ENCODE measurements at regions not wholly inside any gene's neighbourhood (a gene's known extent, or its start where the extent isn't known, plus 50 kb on each side); places are given as distances from the start of the nearest gene placed in this dataset.

DNA sequence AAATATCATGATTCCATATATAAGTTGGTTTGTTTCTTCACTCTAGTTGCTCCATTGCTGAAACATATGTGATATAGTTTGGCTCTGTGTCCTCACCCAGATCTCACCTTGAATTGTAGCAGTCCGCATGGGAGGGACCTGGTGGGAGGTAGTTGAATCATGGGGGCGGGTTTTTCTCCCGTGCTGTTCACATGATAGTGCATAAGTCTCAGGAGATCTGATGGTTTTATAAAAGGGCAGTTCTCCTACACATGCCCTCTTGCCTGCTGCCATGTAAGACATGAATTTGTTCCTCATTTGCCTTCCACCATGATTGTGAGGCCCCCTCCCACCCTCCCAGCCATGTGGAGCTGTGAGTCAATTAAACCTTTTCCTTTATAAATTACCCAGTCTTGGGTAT is 915.5 kb downstream of the KCNJ2 start:
- no peak for DNase-seq (ENCODE audit: low spot score)
- TF ChIP-seq, protein P1, sequence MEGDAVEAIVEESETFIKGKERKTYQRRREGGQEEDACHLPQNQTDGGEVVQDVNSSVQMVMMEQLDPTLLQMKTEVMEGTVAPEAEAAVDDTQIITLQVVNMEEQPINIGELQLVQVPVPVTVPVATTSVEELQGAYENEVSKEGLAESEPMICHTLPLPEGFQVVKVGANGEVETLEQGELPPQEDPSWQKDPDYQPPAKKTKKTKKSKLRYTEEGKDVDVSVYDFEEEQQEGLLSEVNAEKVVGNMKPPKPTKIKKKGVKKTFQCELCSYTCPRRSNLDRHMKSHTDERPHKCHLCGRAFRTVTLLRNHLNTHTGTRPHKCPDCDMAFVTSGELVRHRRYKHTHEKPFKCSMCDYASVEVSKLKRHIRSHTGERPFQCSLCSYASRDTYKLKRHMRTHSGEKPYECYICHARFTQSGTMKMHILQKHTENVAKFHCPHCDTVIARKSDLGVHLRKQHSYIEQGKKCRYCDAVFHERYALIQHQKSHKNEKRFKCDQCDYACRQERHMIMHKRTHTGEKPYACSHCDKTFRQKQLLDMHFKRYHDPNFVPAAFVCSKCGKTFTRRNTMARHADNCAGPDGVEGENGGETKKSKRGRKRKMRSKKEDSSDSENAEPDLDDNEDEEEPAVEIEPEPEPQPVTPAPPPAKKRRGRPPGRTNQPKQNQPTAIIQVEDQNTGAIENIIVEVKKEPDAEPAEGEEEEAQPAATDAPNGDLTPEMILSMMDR (IDR thresholded peaks at IDR 0.05): no peak
- TF ChIP-seq POLR2AphosphoS5 (IDR thresholded peaks at IDR 0.05) (no peak), POLR2A (IDR thresholded peaks at IDR 0.05) (no peak)
- no peaks in the 10 kb centered on the region for H3K27me3 ChIP-seq (replicated peaks; ENCODE audit: insufficient read depth)
- intact Hi-C loops (cut with DNase I): no loop called here
- H3K9me3 ChIP-seq: no peaks in the 10 kb centered on the region
- H3K4me3 ChIP-seq: no peak overlapping the region
- H3K4me1 ChIP-seq (replicated peaks): no peaks in the 10 kb centered on the region
- H3K27ac ChIP-seq: no peak overlapping the region
- WGBS: 91% methylated on average over 3 of the region's 3 CpGs
- H3K36me3 ChIP-seq: no peaks in the 10 kb centered on the region

DNA sequence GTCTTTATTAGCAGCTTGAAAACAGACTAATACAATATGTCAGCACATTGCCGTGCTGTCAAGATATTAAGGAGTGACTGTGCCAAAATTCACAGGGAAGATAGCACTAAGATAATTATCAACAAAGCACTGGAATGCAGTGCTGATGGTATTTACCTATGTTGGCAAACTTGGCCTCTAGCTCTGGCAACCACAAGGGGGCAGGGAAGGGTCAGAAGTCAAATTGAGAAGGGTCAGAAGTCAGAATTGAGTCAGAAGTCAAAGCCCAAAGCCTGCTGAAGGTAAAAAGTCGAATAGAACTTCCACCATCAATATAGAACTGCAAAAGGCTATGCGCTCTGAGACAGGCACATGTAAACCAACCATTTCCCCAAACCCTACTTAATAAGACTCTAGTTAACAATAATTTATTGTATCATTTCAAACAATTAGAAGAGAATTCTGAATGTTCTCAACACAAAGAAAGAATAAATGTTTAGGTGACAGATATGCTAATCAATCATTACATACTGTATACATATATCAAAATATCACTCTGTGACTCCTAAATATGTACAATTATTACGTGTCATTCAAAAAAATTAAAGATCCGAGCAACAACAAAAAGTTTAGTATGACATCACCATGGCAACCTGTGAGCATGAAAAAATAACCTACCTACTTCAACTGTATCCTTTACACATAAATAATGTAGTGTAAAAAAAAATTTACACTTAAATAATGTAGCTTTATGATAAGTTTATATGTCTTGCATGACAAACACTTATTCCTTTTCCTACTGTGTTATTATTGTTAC is 916.1 kb downstream of the KCNJ2 start:
- intact Hi-C loops (cut with DNase I): no loop called here
- DNase-seq (ENCODE audit: low spot score): no peak

DNA sequence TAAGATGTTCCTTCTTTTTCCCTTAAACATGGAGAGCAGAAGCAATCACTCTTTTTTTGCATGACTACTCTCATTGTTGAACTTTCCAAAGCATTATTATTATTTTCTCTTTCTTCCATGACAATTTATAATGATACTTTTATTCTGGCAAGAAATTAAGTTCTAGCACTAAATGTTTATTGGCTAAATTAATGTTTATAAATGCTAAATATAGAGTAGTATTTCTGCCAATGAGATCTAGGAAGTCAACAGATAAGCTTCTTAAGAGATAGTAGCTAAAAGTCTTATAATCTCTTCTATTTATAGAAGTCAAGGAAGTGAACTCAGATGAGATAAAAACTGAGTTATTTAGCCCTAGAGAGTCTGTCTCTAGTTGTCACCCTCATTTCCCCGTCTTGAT is 920.1 kb downstream of the KCNJ2 start:
- no peak overlapping the region for H3K27ac ChIP-seq
- H3K9me3 ChIP-seq: no peaks in the 10 kb centered on the region
- WGBS: 35% methylated on average over 1 of the region's 1 CpG
- intact Hi-C loops (cut with DNase I): no loop called here
- TF ChIP-seq POLR2AphosphoS5 (IDR thresholded peaks at IDR 0.05) (no peak), POLR2A (IDR thresholded peaks at IDR 0.05) (no peak)
- TF ChIP-seq, protein P1 (IDR thresholded peaks at IDR 0.05): no peak
- no peaks in the 10 kb centered on the region for H3K27me3 ChIP-seq (replicated peaks; ENCODE audit: insufficient read depth)
- H3K4me1 ChIP-seq (replicated peaks): no peaks in the 10 kb centered on the region
- H3K36me3 ChIP-seq: no peaks in the 10 kb centered on the region
- DNase-seq (ENCODE audit: low spot score): no peak
- no peak overlapping the region for H3K4me3 ChIP-seq

More for the DNA sequence above, 916.1 kb downstream of the KCNJ2 start:
- no peaks in the 10 kb centered on the region for H3K4me1 ChIP-seq (replicated peaks)
- no peak overlapping the region for H3K27ac ChIP-seq
- no peaks in the 10 kb centered on the region for H3K27me3 ChIP-seq (replicated peaks; ENCODE audit: insufficient read depth)
- 63% methylated on average over 5 of the region's 5 CpGs for WGBS
- no peak overlapping the region for H3K4me3 ChIP-seq
- no peaks in the 10 kb centered on the region for H3K36me3 ChIP-seq
- no peaks in the 10 kb centered on the region for H3K9me3 ChIP-seq
- TF ChIP-seq, protein P1 (IDR thresholded peaks at IDR 0.05): no peak
- TF ChIP-seq POLR2A (IDR thresholded peaks at IDR 0.05) (no peak), POLR2AphosphoS5 (IDR thresholded peaks at IDR 0.05) (no peak)

DNA sequence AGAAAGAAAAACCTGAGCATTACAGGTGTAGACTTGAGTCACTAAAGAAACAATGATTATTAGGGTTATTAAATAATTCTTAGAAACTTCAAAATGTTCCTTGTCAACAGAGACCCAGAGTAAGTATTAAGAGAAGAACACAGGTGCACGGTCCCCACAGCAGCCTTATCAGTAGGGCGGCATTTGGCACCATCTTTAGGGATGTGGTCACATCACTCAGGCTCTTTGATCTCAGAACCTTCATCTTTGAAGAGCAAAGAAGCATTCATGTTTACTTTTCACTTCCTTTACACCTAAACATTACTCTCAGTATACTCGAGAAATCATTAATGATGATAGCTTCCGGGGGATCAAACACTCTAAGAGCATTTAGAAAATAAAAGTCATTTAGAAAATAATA is 928.7 kb downstream of the KCNJ2 start:
- TF ChIP-seq, protein P1 (IDR thresholded peaks at IDR 0.05): no peak
- no peak for TF ChIP-seq POLR2A (IDR thresholded peaks at IDR 0.05)
- no peak for TF ChIP-seq POLR2AphosphoS5 (IDR thresholded peaks at IDR 0.05)
- Histone ChIP-seq H3K9me3 (no peaks in the 10 kb centered on the region), H3K27me3 (replicated peaks; ENCODE audit: insufficient read depth) (no peaks in the 10 kb centered on the region), H3K36me3 (no peaks in the 10 kb centered on the region), H3K27ac (no peak overlapping the region), H3K4me1 (replicated peaks) (no peaks in the 10 kb centered on the region), H3K4me3 (no peak overlapping the region)
- intact Hi-C loops (cut with DNase I): no loop called here
- DNase-seq (ENCODE audit: low spot score): no peak
- 11% methylated on average over 4 of the region's 4 CpGs for WGBS
